Stomach (tissue), 8 donors: ENCODE measurements at regions not wholly inside any gene's neighbourhood (a gene's known extent, or its start where the extent isn't known, plus 50 kb on each side); places are given as distances from the start of the nearest gene placed in this dataset.

ENCODE experiments used
- DNase-seq, 2 donors: peaks; one replicate each; pipeline versions ENCODE4 v3.0.0 to v3.0.0-alpha.2; 2013 to 2019
- H3K27ac ChIP-seq, 5 donors: fragments of 200-600 bp in 4 of 5; sonication (generic) in 4 of 5; one replicate each; pipeline ENCODE4 v1.5.1; 2013 to 2019; ENCODE audit warnings: mild to moderate bottlenecking in 1 of 5, moderate library complexity in 1 of 5
- H3K27me3 ChIP-seq, 3 donors: fragments of 200-600 bp; sonication (generic); one replicate each; pipeline ENCODE4 v1.5.1; 2017 to 2019; ENCODE audit warnings: mixed run types in 1 of 3
- H3K36me3 ChIP-seq, 4 donors: fragments of 200-600 bp; sonication (generic); 1 replicate in 3 of 4; 2 replicates in 1 of 4; pipeline ENCODE4 v1.5.1; 2016 to 2019
- H3K4me1 ChIP-seq, 4 donors: fragments of 200-600 bp; sonication (generic); one replicate each; pipeline ENCODE4 v1.5.1; 2016 to 2019
- H3K4me3 ChIP-seq, 4 donors: fragments of 200-600 bp; sonication (generic) in 3 of 4; one replicate each; pipeline ENCODE4 v1.5.1; 2016 to 2019; ENCODE audit warnings: mild to moderate bottlenecking in 1 of 4
- H3K9me3 ChIP-seq, 4 donors: fragments of 200-600 bp; sonication (generic); one replicate each; pipeline ENCODE4 v1.5.1; 2016 to 2019
- CTCF ChIP-seq, 7 experiments: fragments of 450-650 bp in 4 of 7; fragments of 200-600 bp in 3 of 7; sonication (generic) in 3 of 7; IDR thresholded peaks; one replicate each; pipeline ENCODE4 v1.5.1; 2016 to 2019; ENCODE audit warnings: antibody characterized with exemption in 7 of 7, control low read depth in 2 of 7, mild to moderate bottlenecking in 1 of 7
- EP300 ChIP-seq: sonication (generic); formaldehyde crosslinking; IDR thresholded peaks from one replicate; pipeline ENCODE4 v1.6.1; 2017; ENCODE audit warnings: antibody characterized with exemption
- POLR2A ChIP-seq, 4 donors: fragments of 450-650 bp; IDR thresholded peaks; one replicate each; pipeline ENCODE4 v1.6.1; 2016; ENCODE audit warnings: antibody characterized with exemption in 4 of 4, control low read depth in 2 of 4, mild to moderate bottlenecking in 1 of 4, moderate library complexity in 1 of 4
- POLR2AphosphoS5 ChIP-seq, 3 donors: sonication (generic); formaldehyde crosslinking; IDR thresholded peaks; one replicate each; pipeline ENCODE4 v1.6.1; 2016; ENCODE audit warnings: antibody characterized with exemption in 3 of 3
- WGBS, 5 donors: extraction: QIAGEN DNeasy Blood & Tissue Kit in 3 of 5; methylation state at CpG; one replicate each; pipeline versions ENCODE4 v1.1.5 to v1.1.7; 2013 to 2018; 5-methylcytosine and 5-hydroxymethylcytosine counted together
- intact Hi-C: fragments of 100-400 bp; cut with DNase I; formaldehyde crosslinking; loops from one replicate; pipeline ENCODE4 v1.15.1; 2023; ENCODE audit warnings: low total_unique reads
- donor health status: healthy with polysubstance abuse.
- donor health status: Bipolar disorder and iron deficiency.
- donor health status: healthy.

GRCh38 chr13:94858856-94859255 is 146.5 kb upstream of the SOX21 start:
- WGBS, 5 donors: 75 to 81% (median 80%) methylated on average over 4 of the region's 4 CpGs

DNA sequence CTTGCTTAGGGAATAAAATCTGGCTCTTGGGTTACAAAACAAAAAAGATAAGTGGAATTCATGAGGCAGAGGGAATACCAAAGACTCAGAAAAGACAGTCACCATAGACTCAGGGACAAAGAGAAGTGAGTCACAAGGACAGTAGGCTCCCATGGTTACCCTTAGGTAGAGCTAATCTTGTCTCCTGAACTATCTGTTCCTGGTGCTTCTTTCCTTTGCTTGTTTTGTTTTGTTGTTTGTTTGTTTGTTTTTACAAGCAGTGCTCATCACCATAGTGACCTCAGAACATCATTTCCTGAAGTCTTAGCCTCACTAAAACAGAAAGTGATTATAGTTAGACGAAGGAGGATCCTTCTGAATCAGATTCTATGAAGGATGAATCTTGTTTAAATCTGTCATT is 142.3 kb upstream of the SOX21 start:
- H3K27ac ChIP-seq: no peak overlapping the region
- no peaks in the 10 kb centered on the region for H3K4me1 ChIP-seq
- no peaks in the 10 kb centered on the region for H3K27me3 ChIP-seq
- H3K36me3 ChIP-seq: no peaks in the 10 kb centered on the region
- WGBS, 5 donors: 68 to 86% (median 78%) methylated on average over 1 of the region's 1 CpG
- no peak for TF ChIP-seq CTCF (IDR thresholded peaks at IDR 0.05)
- no peak for TF ChIP-seq EP300
- no peak for TF ChIP-seq POLR2A (IDR thresholded peaks at IDR 0.05)
- no peak for TF ChIP-seq POLR2AphosphoS5 (IDR thresholded peaks at IDR 0.05)
- no peak for DNase-seq
- H3K9me3 ChIP-seq: no peaks in the 10 kb centered on the region
- intact Hi-C loops: no loop called here
- H3K4me3 ChIP-seq: no peak overlapping the region

More at GRCh38 chr13:94858856-94859255, 146.5 kb upstream of the SOX21 start:
- H3K4me3 ChIP-seq: no peak overlapping the region
- peak in 1 of 2 donors; percentile 19 for DNase-seq
- H3K27ac ChIP-seq: no peak overlapping the region
- intact Hi-C loops: no loop called here
- peaks cover 0 to 9% (median 4%) of the 10 kb centered on the region in 4 donors for H3K4me1 ChIP-seq
- peaks cover 0 to 8% (median 0%) of the 10 kb centered on the region in 3 donors for H3K27me3 ChIP-seq
- H3K9me3 ChIP-seq: no peaks in the 10 kb centered on the region
- H3K36me3 ChIP-seq: no peaks in the 10 kb centered on the region
- no peak for TF ChIP-seq POLR2A (IDR thresholded peaks at IDR 0.05)
- TF ChIP-seq EP300: no peak

DNA sequence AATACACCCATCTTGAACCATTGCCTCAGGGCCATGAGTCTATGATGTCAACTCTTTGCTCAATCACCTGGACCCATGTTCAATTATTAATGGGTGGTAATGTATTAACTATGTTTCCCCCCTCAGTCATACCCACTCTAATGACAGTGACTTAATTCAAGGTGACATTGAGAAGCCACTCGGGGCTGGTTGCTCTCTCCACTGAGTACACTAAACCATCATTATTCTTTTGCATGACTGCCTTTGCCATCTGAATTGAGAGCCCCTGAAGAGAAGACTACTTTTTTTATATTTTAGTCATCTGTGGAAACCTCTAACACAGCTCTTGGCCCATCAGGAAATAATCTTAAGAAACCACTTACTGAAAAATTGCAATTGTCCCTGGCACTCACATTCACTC is 139.2 kb upstream of the SOX21 start:
- Histone ChIP-seq H3K27me3 (no peaks in the 10 kb centered on the region), H3K36me3 (no peaks in the 10 kb centered on the region), H3K4me1 (no peaks in the 10 kb centered on the region), H3K4me3 (no peak overlapping the region), H3K9me3 (no peaks in the 10 kb centered on the region), H3K27ac (no peak overlapping the region)
- intact Hi-C loops: no loop called here
- TF ChIP-seq POLR2AphosphoS5 (IDR thresholded peaks at IDR 0.05) (no peak), POLR2A (IDR thresholded peaks at IDR 0.05) (no peak), EP300 (no peak), CTCF (IDR thresholded peaks at IDR 0.05) (no peak)
- 91 to 96% (median 94%) methylated on average over 1 of the region's 1 CpG for WGBS, 5 donors
- no peak for DNase-seq

GRCh38 chr13:94849254-94849653 is 136.9 kb upstream of the SOX21 start:
- WGBS, 5 donors: 29 to 43% (median 30%) methylated on average over 1 of the region's 1 CpG
- intact Hi-C loops: no loop called here

More at GRCh38 chr13:94849254-94849653, 136.9 kb upstream of the SOX21 start:
- Histone ChIP-seq H3K4me1 (no peaks in the 10 kb centered on the region), H3K27me3 (no peaks in the 10 kb centered on the region), H3K4me3 (no peak overlapping the region), H3K27ac (no peak overlapping the region), H3K36me3 (no peaks in the 10 kb centered on the region), H3K9me3 (no peaks in the 10 kb centered on the region)
- TF ChIP-seq CTCF (IDR thresholded peaks at IDR 0.05) (no peak), POLR2AphosphoS5 (IDR thresholded peaks at IDR 0.05) (no peak), POLR2A (IDR thresholded peaks at IDR 0.05) (no peak), EP300 (no peak)
- DNase-seq: no peak
